Endothelial cell of umbilical vein (primary cell): ENCODE measurements at regions not wholly inside any gene's neighbourhood (a gene's known extent, or its start where the extent isn't known, plus 50 kb on each side); places are given as distances from the start of the nearest gene placed in this dataset.
"Not testable (repeated sequence)": the region's sequence is repeated elsewhere in the genome, so short reads cannot be mapped to it uniquely, and the experiment has no call there.

ENCODE experiments used
- EZH2 ChIP-seq: IDR thresholded peaks from 2 replicates; pipeline ENCODE4 v1.6.1; 2012; ENCODE audit warnings: borderline replicate concordance, low read depth, mild to moderate bottlenecking, moderate library complexity, low read length, inconsistent platforms; ENCODE audit not compliant: severe bottlenecking
- GATA2 ChIP-seq: IDR thresholded peaks from 2 replicates; pipeline ENCODE4 v1.7.0; 2011; ENCODE audit warnings: low read depth, mild to moderate bottlenecking, moderate library complexity, mixed read lengths, low read length; ENCODE audit not compliant: insufficient read length, insufficient read depth
- JUN ChIP-seq: IDR thresholded peaks from 2 replicates; pipeline ENCODE4 v1.6.1; 2011; ENCODE audit warnings: borderline replicate concordance, low read depth; ENCODE audit not compliant: insufficient read length, insufficient read depth
- POLR2A ChIP-seq: IDR thresholded peaks from 2 replicates; pipeline ENCODE4 v1.6.1; 2012; ENCODE audit warnings: low read depth, mild to moderate bottlenecking, control low read depth, low read length
- POLR2AphosphoS5 ChIP-seq: IDR thresholded peaks from 2 replicates; pipeline ENCODE4 v1.6.1; 2012; ENCODE audit warnings: low read depth, mild to moderate bottlenecking, control low read depth, low read length, moderate library complexity; ENCODE audit not compliant: insufficient read depth
- TF ChIP-seq, protein P1 (sequence below), 2 donors: IDR thresholded peaks; 1 replicate in 1 of 2; 2 replicates in 1 of 2; pipeline ENCODE4 v1.5.1; 2011; ENCODE audit warnings: low read length in 2 of 2, mild to moderate bottlenecking in 2 of 2, moderate library complexity in 2 of 2, control low read depth in 1 of 2, inconsistent platforms in 1 of 2, low read depth in 1 of 2; ENCODE audit not compliant: insufficient read depth in 1 of 2; ENCODE audit errors: extremely low read depth in 1 of 2

DNA sequence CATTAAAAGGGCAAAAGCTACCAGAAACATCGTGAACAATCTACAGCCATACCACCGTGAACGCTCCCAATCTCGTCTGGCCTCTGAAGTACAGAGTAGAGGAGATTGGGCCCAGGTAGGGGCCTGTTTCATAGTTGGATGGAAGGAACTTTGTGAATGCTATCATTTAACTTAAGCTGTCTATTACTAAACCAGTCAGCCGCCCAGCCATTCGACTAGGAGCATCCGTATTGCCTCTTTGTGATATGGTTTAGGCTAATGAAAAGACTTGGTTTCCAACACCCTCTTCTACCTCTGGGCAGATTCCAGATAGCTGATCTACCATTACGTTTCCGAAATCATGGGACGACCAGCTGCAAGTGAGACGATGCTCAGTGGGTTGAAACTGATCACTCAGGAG lies 54.0 kb upstream of the TBL1X start:
- TF ChIP-seq POLR2A, EZH2, POLR2AphosphoS5, JUN, GATA2: not testable (repeated sequence)
- TF ChIP-seq, protein P1, sequence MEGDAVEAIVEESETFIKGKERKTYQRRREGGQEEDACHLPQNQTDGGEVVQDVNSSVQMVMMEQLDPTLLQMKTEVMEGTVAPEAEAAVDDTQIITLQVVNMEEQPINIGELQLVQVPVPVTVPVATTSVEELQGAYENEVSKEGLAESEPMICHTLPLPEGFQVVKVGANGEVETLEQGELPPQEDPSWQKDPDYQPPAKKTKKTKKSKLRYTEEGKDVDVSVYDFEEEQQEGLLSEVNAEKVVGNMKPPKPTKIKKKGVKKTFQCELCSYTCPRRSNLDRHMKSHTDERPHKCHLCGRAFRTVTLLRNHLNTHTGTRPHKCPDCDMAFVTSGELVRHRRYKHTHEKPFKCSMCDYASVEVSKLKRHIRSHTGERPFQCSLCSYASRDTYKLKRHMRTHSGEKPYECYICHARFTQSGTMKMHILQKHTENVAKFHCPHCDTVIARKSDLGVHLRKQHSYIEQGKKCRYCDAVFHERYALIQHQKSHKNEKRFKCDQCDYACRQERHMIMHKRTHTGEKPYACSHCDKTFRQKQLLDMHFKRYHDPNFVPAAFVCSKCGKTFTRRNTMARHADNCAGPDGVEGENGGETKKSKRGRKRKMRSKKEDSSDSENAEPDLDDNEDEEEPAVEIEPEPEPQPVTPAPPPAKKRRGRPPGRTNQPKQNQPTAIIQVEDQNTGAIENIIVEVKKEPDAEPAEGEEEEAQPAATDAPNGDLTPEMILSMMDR (IDR thresholded peaks at IDR 0.05; ENCODE audit: extremely low read depth in 1 of 2, insufficient read depth in 1 of 2, low read depth in 1 of 2, low read length in 2 of 2) = not testable (repeated sequence)
